Ishikawa (cell line): ENCODE measurements at regions not wholly inside any gene's neighbourhood (a gene's known extent, or its start where the extent isn't known, plus 50 kb on each side); places are given as distances from the start of the nearest gene placed in this dataset.

Experiments
- CREB1 ChIP-seq: IDR thresholded peaks from 2 replicates; pipeline ENCODE4 v1.6.1; 2012; ENCODE audit warnings: low read depth
- EGR1 ChIP-seq: IDR thresholded peaks from 2 replicates; pipeline ENCODE4 v1.6.1; 2012
- EP300 ChIP-seq: IDR thresholded peaks from 2 replicates; pipeline ENCODE4 v1.6.1; 2012; ENCODE audit warnings: borderline replicate concordance
- FOXM1 ChIP-seq: IDR thresholded peaks from 2 replicates; pipeline ENCODE4 v1.6.1; 2012; ENCODE audit warnings: low read depth, borderline replicate concordance
- MAX ChIP-seq: IDR thresholded peaks from 2 replicates; pipeline ENCODE4 v1.6.1; 2012
- REST ChIP-seq: IDR thresholded peaks from 2 replicates; pipeline ENCODE4 v1.6.1; 2012; ENCODE audit warnings: low read depth, mild to moderate bottlenecking
- TAF1 ChIP-seq: IDR thresholded peaks from 2 replicates; pipeline ENCODE4 v1.6.1; 2012; ENCODE audit warnings: low read depth, mild to moderate bottlenecking
- YY1 ChIP-seq: IDR thresholded peaks from 2 replicates; pipeline ENCODE4 v1.6.1; 2012; ENCODE audit warnings: low read depth

GRCh38 chr3:159253860-159254259, 452.0 kb downstream of the MFSD1 start:
- TF ChIP-seq EP300, result no peak
- TF ChIP-seq FOXM1, result no peak
- no peak for TF ChIP-seq REST
- TF ChIP-seq EGR1, result no peak
- no peak for TF ChIP-seq TAF1
- no peak for TF ChIP-seq YY1
- no peak for TF ChIP-seq CREB1
- TF ChIP-seq MAX, result no peak
